Astrocyte (in vitro differentiated cells and primary cell): ENCODE measurements at regions not wholly inside any gene's neighbourhood (a gene's known extent, or its start where the extent isn't known, plus 50 kb on each side); places are given as distances from the start of the nearest gene placed in this dataset.

Experiments
- EZH2 ChIP-seq: IDR thresholded peaks from 2 replicates; pipeline ENCODE4 v1.6.1; 2012; ENCODE audit warnings: mild to moderate bottlenecking, low read length, inconsistent platforms; ENCODE audit not compliant: insufficient read depth
- TF ChIP-seq, protein P1 (sequence below): IDR thresholded peaks from 2 replicates; pipeline ENCODE4 v1.5.1; 2011; ENCODE audit warnings: low read depth, mild to moderate bottlenecking, inconsistent platforms, low read length, moderate library complexity; ENCODE audit not compliant: insufficient read depth

- TF ChIP-seq, protein P1, sequence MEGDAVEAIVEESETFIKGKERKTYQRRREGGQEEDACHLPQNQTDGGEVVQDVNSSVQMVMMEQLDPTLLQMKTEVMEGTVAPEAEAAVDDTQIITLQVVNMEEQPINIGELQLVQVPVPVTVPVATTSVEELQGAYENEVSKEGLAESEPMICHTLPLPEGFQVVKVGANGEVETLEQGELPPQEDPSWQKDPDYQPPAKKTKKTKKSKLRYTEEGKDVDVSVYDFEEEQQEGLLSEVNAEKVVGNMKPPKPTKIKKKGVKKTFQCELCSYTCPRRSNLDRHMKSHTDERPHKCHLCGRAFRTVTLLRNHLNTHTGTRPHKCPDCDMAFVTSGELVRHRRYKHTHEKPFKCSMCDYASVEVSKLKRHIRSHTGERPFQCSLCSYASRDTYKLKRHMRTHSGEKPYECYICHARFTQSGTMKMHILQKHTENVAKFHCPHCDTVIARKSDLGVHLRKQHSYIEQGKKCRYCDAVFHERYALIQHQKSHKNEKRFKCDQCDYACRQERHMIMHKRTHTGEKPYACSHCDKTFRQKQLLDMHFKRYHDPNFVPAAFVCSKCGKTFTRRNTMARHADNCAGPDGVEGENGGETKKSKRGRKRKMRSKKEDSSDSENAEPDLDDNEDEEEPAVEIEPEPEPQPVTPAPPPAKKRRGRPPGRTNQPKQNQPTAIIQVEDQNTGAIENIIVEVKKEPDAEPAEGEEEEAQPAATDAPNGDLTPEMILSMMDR = no peak
- no peak for TF ChIP-seq EZH2
Measured at GRCh38 chr10:33876584-33877400, 542.3 kb upstream of the NRP1 start.
